Immature natural killer cell (primary cell): ENCODE measurements at regions not wholly inside any gene's neighbourhood (a gene's known extent, or its start where the extent isn't known, plus 50 kb on each side); places are given as distances from the start of the nearest gene placed in this dataset.
A peak's percentile ranks its signal among the peaks of the same experiment; 100 is the strongest.

Experiments used
- DNase-seq, 3 donors: peaks; one replicate each; pipeline ENCODE4 v3.0.0; 2022; ENCODE audit warnings: mixed read lengths in 1 of 3
- H3K27ac Mint-ChIP-seq, 6 donors: one replicate each; pipeline ENCODE4 v1.8.0; 2020; ENCODE audit warnings: mixed read lengths in 6 of 6, mild to moderate bottlenecking in 5 of 6, inconsistent platforms in 4 of 6, moderate library complexity in 3 of 6
- H3K27me3 Mint-ChIP-seq, 3 donors: one replicate each; pipeline ENCODE4 v1.8.0; 2020 to 2021; ENCODE audit warnings: low read depth in 3 of 3, mild to moderate bottlenecking in 3 of 3, mixed read lengths in 3 of 3, moderate library complexity in 3 of 3, inconsistent platforms in 1 of 3
- H3K36me3 Mint-ChIP-seq, 3 donors: one replicate each; pipeline ENCODE4 v1.8.0; 2020; ENCODE audit warnings: mixed read lengths in 3 of 3, inconsistent platforms in 2 of 3, mild to moderate bottlenecking in 2 of 3
- H3K4me1 Mint-ChIP-seq, 2 donors: one replicate each; pipeline ENCODE4 v1.8.0; 2020; ENCODE audit warnings: inconsistent platforms in 2 of 2, mild to moderate bottlenecking in 2 of 2, mixed read lengths in 2 of 2, moderate library complexity in 1 of 2
- H3K4me3 Mint-ChIP-seq, 5 donors: one replicate each; pipeline ENCODE4 v1.8.0; 2020; ENCODE audit warnings: mild to moderate bottlenecking in 5 of 5, mixed read lengths in 5 of 5, inconsistent platforms in 3 of 5, moderate library complexity in 3 of 5
- H3K9me3 Mint-ChIP-seq, 6 donors: one replicate each; pipeline ENCODE4 v1.8.0; 2020; ENCODE audit warnings: mild to moderate bottlenecking in 6 of 6, mixed read lengths in 6 of 6, inconsistent platforms in 4 of 6, moderate library complexity in 3 of 6

DNA sequence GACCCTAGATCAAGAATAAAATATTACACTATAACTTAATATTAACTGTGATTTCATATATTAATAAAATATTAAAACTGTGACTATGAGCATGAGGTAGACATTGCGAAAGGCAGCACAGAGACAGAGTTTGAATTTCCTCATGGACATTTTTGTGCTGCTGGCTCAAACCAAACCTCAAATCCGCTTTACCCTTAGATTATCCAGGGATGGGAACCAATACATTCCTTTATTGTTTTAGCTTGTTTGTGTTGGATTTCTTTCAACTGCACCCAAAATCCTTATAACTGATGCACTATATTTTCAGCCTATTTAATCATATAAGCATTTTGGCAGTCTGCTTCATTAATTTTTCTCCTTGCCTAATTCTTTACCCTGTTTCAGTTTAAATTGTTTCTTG, 436.7 kb downstream of the ATP23 start:
- DNase-seq = no peak
- Mint-ChIP-seq H3K36me3 (no peaks in the 10 kb centered on the region), H3K27ac (no peak overlapping the region), H3K9me3 (peaks cover 0 to 3% (median 0%) of the 10 kb centered on the region in 6 donors), H3K4me3 (no peak overlapping the region), H3K27me3 (peaks cover 0 to 5% (median 0%) of the 10 kb centered on the region in 3 donors), H3K4me1 (no peaks in the 10 kb centered on the region)

GRCh38 chr12:58381546-58381945, 440.2 kb downstream of the ATP23 start:
- Mint-ChIP-seq H3K27me3 (peaks cover 0 to 3% (median 2%) of the 10 kb centered on the region in 3 donors), H3K27ac (no peak overlapping the region), H3K36me3 (no peaks in the 10 kb centered on the region), H3K4me1 (no peaks in the 10 kb centered on the region), H3K4me3 (no peak overlapping the region), H3K9me3 (peaks cover 0 to 5% (median 0%) of the 10 kb centered on the region in 6 donors)
- DNase-seq = no peak

DNA sequence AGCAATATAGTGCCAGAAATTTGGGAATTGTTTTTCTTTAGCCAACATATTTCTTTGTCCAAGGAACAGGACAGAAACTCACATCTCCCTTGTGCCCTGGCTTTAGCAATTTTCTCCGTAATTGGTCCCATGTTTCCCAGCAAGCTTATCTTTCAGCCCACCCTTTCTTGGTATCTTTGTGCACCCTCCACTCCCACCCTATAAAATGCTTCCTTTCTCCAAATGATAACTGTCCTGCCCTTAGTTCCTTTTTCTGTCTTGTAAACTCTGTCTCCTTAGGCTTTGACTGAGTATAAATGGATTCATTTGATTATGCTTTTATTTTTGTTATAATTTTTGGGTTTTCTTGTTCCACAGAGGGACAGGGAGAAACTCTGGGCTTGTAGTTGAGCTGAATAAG, 442.8 kb downstream of the ATP23 start:
- Mint-ChIP-seq H3K9me3 (peaks cover 0 to 3% (median 0%) of the 10 kb centered on the region in 6 donors), H3K36me3 (no peaks in the 10 kb centered on the region), H3K27ac (no peak overlapping the region), H3K4me3 (no peak overlapping the region), H3K4me1 (no peaks in the 10 kb centered on the region), H3K27me3 (peaks cover 0 to 3% (median 2%) of the 10 kb centered on the region in 3 donors)
- DNase-seq = no peak

DNA sequence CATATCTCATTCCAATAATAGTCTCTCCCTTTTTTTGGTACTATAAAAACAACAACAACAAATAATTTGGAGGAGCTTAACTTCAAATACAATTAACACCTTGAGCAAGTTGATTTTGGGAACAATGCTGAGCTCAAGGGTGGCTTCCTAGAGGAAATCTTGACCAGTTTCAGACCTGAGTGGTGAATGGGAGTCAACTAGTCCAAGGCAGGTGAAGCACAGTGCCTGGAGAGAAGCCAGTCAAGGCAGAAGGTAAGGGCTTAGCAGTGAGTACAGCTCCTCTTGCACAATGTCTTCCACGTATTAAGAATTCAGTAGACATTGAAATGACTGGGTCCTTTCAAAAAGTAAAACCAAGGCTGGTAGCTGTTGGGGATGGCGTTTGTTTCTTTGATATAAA, 444.8 kb downstream of the ATP23 start:
- Mint-ChIP-seq H3K27ac (no peak overlapping the region), H3K4me1 (no peaks in the 10 kb centered on the region), H3K4me3 (no peak overlapping the region), H3K27me3 (peaks cover 0 to 2% (median 1%) of the 10 kb centered on the region in 3 donors), H3K36me3 (no peaks in the 10 kb centered on the region), H3K9me3 (peaks cover 0 to 3% (median 0%) of the 10 kb centered on the region in 6 donors)
- no peak for DNase-seq

DNA sequence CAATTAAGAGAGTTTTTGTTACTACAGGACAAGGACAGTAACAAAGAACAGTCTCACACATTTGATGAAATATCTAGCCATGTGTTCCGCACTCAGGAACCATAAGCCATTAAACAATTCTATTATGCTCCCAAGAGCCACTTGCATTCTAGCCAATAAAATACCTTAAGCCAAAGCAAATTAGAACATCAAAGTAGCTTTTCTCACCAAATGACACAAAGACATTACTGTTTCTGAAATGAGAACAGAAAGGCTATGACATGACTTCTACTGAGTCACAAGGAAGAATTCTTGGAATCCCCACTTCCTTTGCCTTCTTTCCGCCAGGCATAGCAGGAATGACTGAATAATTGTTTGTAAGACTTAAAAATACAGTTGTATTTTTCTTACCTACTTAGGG, 445.8 kb downstream of the ATP23 start:
- Mint-ChIP-seq H3K27me3 (peaks cover 0 to 2% (median 0%) of the 10 kb centered on the region in 3 donors), H3K27ac (no peak overlapping the region), H3K4me3 (no peak overlapping the region), H3K4me1 (no peaks in the 10 kb centered on the region), H3K36me3 (no peaks in the 10 kb centered on the region), H3K9me3 (peaks cover 0 to 3% (median 0%) of the 10 kb centered on the region in 6 donors)
- no peak for DNase-seq

DNA sequence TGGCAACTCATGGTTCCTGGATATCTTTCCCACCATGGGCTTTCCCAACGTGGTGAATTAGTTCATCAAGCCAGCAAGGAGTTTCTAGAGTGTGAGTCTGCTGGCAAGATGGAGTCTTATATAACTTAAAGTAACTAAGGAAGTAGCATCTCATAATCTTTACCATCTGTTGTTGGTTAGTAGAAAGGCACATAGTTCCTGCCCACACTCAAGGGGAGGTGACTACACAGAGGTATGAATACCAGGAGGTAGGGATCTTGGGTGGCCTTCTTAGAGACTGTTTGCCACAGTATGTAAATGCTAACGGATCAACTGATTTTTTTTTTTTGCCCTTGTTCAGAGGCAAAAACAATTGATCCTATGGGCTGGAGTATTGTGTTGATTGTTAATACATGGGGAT, 446.9 kb downstream of the ATP23 start:
- Mint-ChIP-seq H3K27me3 (peaks cover 0 to 1% (median 0%) of the 10 kb centered on the region in 3 donors), H3K36me3 (no peaks in the 10 kb centered on the region), H3K4me1 (no peaks in the 10 kb centered on the region), H3K9me3 (peaks cover 0 to 3% (median 0%) of the 10 kb centered on the region in 6 donors), H3K4me3 (no peak overlapping the region), H3K27ac (no peak overlapping the region)
- no peak for DNase-seq

DNA sequence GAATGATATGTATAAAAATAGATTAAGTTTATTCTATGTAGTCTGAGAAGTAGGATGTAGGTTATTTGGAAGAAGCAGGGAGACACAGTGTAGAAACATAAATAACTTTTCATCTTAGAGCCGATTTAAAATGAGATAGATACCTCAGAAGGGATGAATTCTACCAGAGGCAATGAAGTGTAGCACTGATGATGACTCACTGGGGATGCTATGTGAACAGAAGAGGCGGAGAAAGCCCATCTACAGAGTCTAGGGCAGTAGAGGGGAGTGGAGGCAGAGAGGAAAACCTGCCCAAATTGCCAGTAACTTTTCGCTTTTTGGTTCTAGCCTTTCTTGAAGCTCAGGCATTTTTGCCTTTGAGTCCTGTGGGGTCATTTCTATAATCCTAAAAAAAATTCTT, 451.8 kb downstream of the ATP23 start:
- Mint-ChIP-seq H3K27me3 (no peaks in the 10 kb centered on the region), H3K36me3 (no peaks in the 10 kb centered on the region), H3K27ac (no peak overlapping the region), H3K4me1 (no peaks in the 10 kb centered on the region), H3K9me3 (peaks cover 0 to 7% (median 0%) of the 10 kb centered on the region in 6 donors), H3K4me3 (no peak overlapping the region)
- DNase-seq = no peak

- no peak for DNase-seq
- no peaks in the 10 kb centered on the region for H3K27me3 Mint-ChIP-seq
- H3K4me3 Mint-ChIP-seq = no peak overlapping the region
- no peaks in the 10 kb centered on the region for H3K4me1 Mint-ChIP-seq
- H3K27ac Mint-ChIP-seq = no peak overlapping the region
- H3K36me3 Mint-ChIP-seq = no peaks in the 10 kb centered on the region
- H3K9me3 Mint-ChIP-seq = peaks cover 0 to 16% (median 7%) of the 10 kb centered on the region in 6 donors
Measured at GRCh38 chr12:58395056-58395455, 453.7 kb downstream of the ATP23 start.

DNA sequence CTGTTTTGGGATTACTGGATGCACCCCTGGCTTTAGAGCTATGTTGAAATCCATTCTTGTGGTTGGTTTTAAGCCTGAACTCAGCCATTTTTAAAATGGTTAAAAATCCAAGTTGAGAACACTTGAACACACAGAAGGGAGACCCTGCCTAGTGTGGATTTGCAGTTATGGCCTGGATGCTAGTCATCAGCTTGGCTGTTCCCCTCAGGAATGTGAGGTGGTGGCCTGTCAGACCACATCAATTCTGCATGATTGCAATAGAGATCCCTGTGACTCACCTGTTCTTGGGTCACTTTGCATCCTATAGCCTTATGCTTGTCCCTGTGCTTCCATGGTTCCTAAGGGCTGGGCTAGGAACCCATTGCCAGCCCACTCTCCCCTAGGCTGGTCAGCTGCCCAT, 454.1 kb downstream of the ATP23 start:
- H3K27ac Mint-ChIP-seq = no peak overlapping the region
- DNase-seq = no peak
- H3K4me1 Mint-ChIP-seq = no peaks in the 10 kb centered on the region

GRCh38 chr12:58396239-58396638, 454.9 kb downstream of the ATP23 start:
- Mint-ChIP-seq H3K4me3 (no peak overlapping the region), H3K9me3 (peaks cover 2 to 20% (median 8%) of the 10 kb centered on the region in 6 donors), H3K27me3 (no peaks in the 10 kb centered on the region), H3K4me1 (no peaks in the 10 kb centered on the region), H3K27ac (no peak overlapping the region), H3K36me3 (no peaks in the 10 kb centered on the region)
- no peak for DNase-seq

More for the DNA sequence above, 454.1 kb downstream of the ATP23 start:
- H3K4me3 Mint-ChIP-seq = no peak overlapping the region
- peaks cover under 1 to 18% (median 8%) of the 10 kb centered on the region in 6 donors for H3K9me3 Mint-ChIP-seq
- H3K27me3 Mint-ChIP-seq = no peaks in the 10 kb centered on the region
- H3K36me3 Mint-ChIP-seq = no peaks in the 10 kb centered on the region

GRCh38 chr12:58405363-58405762, 464.0 kb downstream of the ATP23 start:
- no peak overlapping the region for H3K27ac Mint-ChIP-seq
- H3K27me3 Mint-ChIP-seq = peaks cover 0 to 4% (median 0%) of the 10 kb centered on the region in 3 donors
- DNase-seq = no peak

DNA sequence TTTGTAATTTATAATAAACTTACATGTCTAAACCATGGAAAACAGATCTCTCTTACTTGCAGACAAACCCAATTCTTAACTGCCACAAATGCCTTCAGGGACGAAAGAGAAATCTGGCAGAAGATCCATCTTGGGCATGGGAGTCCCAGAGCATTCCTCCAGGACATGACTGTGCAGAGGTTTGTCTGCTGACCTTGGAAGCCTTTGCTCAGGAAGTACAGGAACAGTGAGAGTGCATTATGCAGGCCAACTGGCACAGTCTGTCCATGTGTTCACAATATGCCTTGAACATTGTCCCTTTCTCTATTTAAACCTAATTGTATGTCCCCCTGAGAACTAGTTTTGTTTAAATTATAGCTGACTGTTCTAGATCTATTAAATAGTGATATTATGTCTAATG, 467.1 kb downstream of the ATP23 start:
- Mint-ChIP-seq H3K36me3 (no peaks in the 10 kb centered on the region), H3K4me1 (peaks cover 2 to 11% of the 10 kb centered on the region in 2 donors), H3K27ac (no peak overlapping the region), H3K9me3 (peaks cover 0 to 9% (median 2%) of the 10 kb centered on the region in 6 donors), H3K27me3 (peaks cover 0 to 4% (median 2%) of the 10 kb centered on the region in 3 donors), H3K4me3 (no peak overlapping the region)
- no peak for DNase-seq

More at GRCh38 chr12:58405363-58405762, 464.0 kb downstream of the ATP23 start:
- H3K36me3 Mint-ChIP-seq = no peaks in the 10 kb centered on the region
- peak overlapping the region in 1 of 5 donors; percentile 11 for H3K4me3 Mint-ChIP-seq
- H3K4me1 Mint-ChIP-seq = peaks cover 2 to 11% of the 10 kb centered on the region in 2 donors
- H3K9me3 Mint-ChIP-seq = peaks cover 0 to 12% (median 4%) of the 10 kb centered on the region in 6 donors

DNA sequence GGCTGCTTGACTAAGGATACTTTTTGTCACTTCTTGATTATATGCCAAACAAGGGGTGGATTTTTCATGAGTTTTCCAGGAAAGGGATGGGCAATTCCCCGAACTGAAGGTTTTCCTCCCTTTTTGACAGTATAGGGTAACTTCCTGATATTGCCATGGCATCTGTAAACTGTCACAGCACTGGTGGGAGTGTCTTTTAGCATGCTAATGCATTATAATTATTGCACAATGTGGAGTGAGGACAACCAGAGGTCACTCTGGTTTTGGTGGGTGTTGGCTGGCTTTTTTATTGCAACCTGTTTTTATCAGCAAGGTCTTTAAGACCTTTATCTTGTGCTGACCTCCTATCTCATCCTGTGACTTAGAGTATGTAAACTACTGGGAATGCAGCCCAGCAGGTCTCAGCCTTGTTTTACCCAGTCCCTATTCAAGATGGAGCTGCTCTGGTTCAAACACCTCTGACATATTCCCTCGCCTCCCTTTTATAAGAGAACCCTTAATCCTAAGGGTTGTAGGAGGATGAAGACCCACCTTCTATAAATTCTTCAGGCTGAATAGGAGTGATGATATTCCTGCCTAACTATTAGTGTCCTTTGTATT, 471.2 kb downstream of the ATP23 start:
- no peak overlapping the region for H3K27ac Mint-ChIP-seq
- no peak for DNase-seq
- peaks cover 0 to 5% (median 1%) of the 10 kb centered on the region in 6 donors for H3K9me3 Mint-ChIP-seq
- H3K4me3 Mint-ChIP-seq = no peak overlapping the region
- peaks cover 0 to 4% (median 2%) of the 10 kb centered on the region in 3 donors for H3K27me3 Mint-ChIP-seq
- no peaks in the 10 kb centered on the region for H3K4me1 Mint-ChIP-seq
- H3K36me3 Mint-ChIP-seq = no peaks in the 10 kb centered on the region

- H3K36me3 Mint-ChIP-seq = no peaks in the 10 kb centered on the region
Measured at GRCh38 chr12:58413794-58414193, 472.4 kb downstream of the ATP23 start.

DNA sequence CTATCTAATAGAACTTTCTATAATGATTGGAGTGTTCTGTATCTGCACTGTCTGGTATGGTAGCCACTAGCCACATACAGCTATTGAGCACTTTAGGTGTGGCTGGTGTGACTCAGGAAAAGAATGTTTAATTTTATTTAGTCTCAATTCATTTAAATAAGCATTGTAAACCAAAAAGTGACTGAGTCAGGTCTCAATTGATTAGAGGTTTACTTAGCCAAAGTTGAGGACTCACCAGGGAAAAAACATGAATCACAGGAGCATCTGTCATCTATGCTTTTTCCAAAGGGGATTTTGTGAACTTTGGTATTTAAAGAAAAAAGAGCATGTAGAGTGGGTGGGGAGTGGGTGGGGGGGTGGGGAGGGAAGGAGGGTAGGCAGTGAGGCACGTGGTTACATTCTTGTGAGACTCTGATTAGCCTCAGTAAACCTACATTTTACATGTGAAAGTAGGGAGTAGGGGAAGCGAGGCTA, 473.1 kb downstream of the ATP23 start:
- H3K4me1 Mint-ChIP-seq = no peaks in the 10 kb centered on the region
- H3K9me3 Mint-ChIP-seq = peaks cover 0 to 7% (median 1%) of the 10 kb centered on the region in 6 donors

More at GRCh38 chr12:58413794-58414193, 472.4 kb downstream of the ATP23 start:
- Mint-ChIP-seq H3K9me3 (peaks cover 0 to 5% (median 1%) of the 10 kb centered on the region in 6 donors), H3K27ac (no peak overlapping the region), H3K4me1 (no peaks in the 10 kb centered on the region), H3K4me3 (no peak overlapping the region), H3K27me3 (peaks cover 0 to 4% (median 2%) of the 10 kb centered on the region in 3 donors)
- DNase-seq = no peak

More for the DNA sequence above, 473.1 kb downstream of the ATP23 start:
- Mint-ChIP-seq H3K36me3 (no peaks in the 10 kb centered on the region), H3K27me3 (peaks cover 0 to 2% (median 2%) of the 10 kb centered on the region in 3 donors), H3K4me3 (no peak overlapping the region), H3K27ac (no peak overlapping the region)
- DNase-seq = no peak
